ENCODE measurements at regions not wholly inside any gene's neighbourhood (a gene's known extent, or its start where the extent isn't known, plus 50 kb on each side); places are given as distances from the start of the nearest gene placed in this dataset.
"Not testable (repeated sequence)": the region's sequence is repeated elsewhere in the genome, so short reads cannot be mapped to it uniquely, and the experiment has no call there.

- no peak for FAIRE-seq
- no peak for DNase-seq (ENCODE audit: insufficient read length, low spot score)
These were observed 111.8 kb upstream of the PALMD start for GRCh38 chr1:99533909-99534637.

- no peak for DNase-seq (ENCODE audit: insufficient read length, low spot score)
- FAIRE-seq: no peak
These were observed 111.3 kb upstream of the PALMD start for GRCh38 chr1:99534638-99534930.

GRCh38 chr1:99535470-99536164 lies 110.3 kb upstream of the PALMD start:
- FAIRE-seq (no peak), DNase-seq (ENCODE audit: insufficient read length, low spot score) (no peak)

- FAIRE-seq: no peak
- no peak for DNase-seq (ENCODE audit: insufficient read length, low spot score)
These were observed 107.9 kb upstream of the PALMD start for GRCh38 chr1:99537886-99538617.

- FAIRE-seq (no peak), DNase-seq (ENCODE audit: insufficient read length, low spot score) (no peak)
These were observed 107.3 kb upstream of the PALMD start for GRCh38 chr1:99538618-99538956.

- FAIRE-seq (no peak), DNase-seq (ENCODE audit: insufficient read length, low spot score) (no peak)
These were observed 106.8 kb upstream of the PALMD start for GRCh38 chr1:99539131-99539530.

GRCh38 chr1:99540744-99541143 lies 105.2 kb upstream of the PALMD start:
- DNase-seq (ENCODE audit: insufficient read length, low spot score) (no peak), FAIRE-seq (no peak)

GRCh38 chr1:99544328-99544727 lies 101.6 kb upstream of the PALMD start:
- FAIRE-seq (no peak), DNase-seq (ENCODE audit: insufficient read length, low spot score) (no peak)

- DNase-seq (ENCODE audit: insufficient read length, low spot score) (no peak), FAIRE-seq (no peak)
These were observed 99.2 kb upstream of the PALMD start for GRCh38 chr1:99546432-99547416.

GRCh38 chr1:99548943-99549605 lies 96.8 kb upstream of the PALMD start:
- no peak for DNase-seq (ENCODE audit: insufficient read length, low spot score)
- FAIRE-seq: no peak

GRCh38 chr1:99550198-99550597 lies 95.7 kb upstream of the PALMD start:
- no peak for FAIRE-seq
- no peak for DNase-seq (ENCODE audit: insufficient read length, low spot score)

GRCh38 chr1:99551812-99552614 lies 93.9 kb upstream of the PALMD start:
- DNase-seq (ENCODE audit: insufficient read length, low spot score) (no peak), FAIRE-seq (no peak)

GRCh38 chr1:99553301-99553700 lies 92.6 kb upstream of the PALMD start:
- DNase-seq (ENCODE audit: insufficient read length, low spot score): no peak
- no peak for FAIRE-seq

- not testable (repeated sequence) for DNase-seq (ENCODE audit: insufficient read length, low spot score); FAIRE-seq
These were observed 92.1 kb upstream of the PALMD start for GRCh38 chr1:99553819-99554218.

GRCh38 chr1:99554727-99555126 lies 91.2 kb upstream of the PALMD start:
- no peak for FAIRE-seq
- DNase-seq (ENCODE audit: insufficient read length, low spot score): no peak

GRCh38 chr1:99557546-99558202 lies 88.2 kb upstream of the PALMD start:
- DNase-seq (ENCODE audit: insufficient read length, low spot score) (no peak), FAIRE-seq (no peak)

- no peak for FAIRE-seq
These were observed 86.7 kb upstream of the PALMD start for GRCh38 chr1:99559166-99559565.

GRCh38 chr1:99560207-99561040 lies 85.5 kb upstream of the PALMD start:
- DNase-seq (ENCODE audit: insufficient read length, low spot score) (no peak), FAIRE-seq (no peak)

More at GRCh38 chr1:99559166-99559565, 86.7 kb upstream of the PALMD start:
- no peak for DNase-seq (ENCODE audit: insufficient read length, low spot score)

All from HTR-8/SVneo (cell line).